GM18858 (cell line): ENCODE measurements at regions not wholly inside any gene's neighbourhood (a gene's known extent, or its start where the extent isn't known, plus 50 kb on each side); places are given as distances from the start of the nearest gene placed in this dataset.

Experiments used
- ATAC-seq: cut with Tn5 transposase; IDR thresholded peaks from one replicate; pipeline ENCODE4 v1.9.1; 2021; ENCODE audit not compliant: unreplicated experiment

DNA sequence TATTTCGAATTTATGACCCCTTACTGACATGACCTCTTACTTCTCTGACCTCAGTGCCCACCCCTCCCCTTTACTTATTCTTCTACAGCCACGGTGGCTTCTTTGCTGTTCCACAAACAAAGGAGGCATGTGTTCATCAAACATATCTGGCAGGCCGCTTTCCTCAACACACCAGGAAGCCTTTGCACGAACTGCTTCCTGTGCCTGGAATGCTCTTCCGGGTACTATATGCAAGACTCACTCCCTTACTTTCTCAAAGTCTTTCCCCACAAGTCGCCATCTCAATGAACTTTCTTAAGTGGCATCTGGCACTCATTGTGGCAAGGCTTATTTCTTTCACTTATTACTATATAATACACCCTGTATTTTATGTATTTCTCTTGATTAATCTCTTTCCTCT is 351.5 kb upstream of the DDX53 start:
- no peak for ATAC-seq

DNA sequence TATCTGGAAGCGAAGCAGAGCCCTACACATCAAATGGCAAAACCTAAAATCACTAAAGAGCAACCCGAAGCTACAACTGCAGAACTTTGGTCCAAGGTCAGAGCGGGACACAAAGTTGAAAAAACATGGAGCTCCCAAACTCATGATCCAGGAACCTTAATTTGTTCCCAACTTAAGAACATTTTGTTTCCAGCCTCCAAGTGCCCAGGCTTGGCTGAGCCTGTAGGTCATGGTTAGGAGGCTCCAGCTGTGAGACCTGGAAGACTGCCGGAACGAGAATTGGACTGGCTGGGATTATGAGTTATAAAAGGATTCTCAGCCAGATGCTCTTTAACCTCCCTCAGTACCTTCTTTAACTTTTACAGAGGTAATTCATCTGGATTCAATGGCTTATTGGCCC is 349.1 kb upstream of the DDX53 start:
- no peak for ATAC-seq

DNA sequence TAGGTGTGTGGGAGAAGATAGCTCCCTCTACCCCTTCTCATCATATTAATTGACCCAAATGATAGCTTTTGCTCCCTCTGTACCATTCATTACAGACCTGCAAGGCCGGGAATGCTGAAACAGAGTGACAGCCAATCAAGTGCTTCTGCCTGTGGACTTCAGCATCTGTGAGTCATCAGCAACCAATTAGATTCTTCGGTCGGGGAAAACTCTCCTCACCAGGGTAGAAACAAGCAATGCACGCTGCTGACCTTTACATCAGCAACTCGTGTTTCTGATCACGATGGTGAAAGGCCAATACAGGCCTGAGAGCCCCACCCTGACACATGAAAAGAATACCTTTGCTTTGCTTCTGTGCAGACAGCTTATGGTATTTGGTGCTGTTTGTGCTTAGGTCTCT is 347.2 kb upstream of the DDX53 start:
- no peak for ATAC-seq

DNA sequence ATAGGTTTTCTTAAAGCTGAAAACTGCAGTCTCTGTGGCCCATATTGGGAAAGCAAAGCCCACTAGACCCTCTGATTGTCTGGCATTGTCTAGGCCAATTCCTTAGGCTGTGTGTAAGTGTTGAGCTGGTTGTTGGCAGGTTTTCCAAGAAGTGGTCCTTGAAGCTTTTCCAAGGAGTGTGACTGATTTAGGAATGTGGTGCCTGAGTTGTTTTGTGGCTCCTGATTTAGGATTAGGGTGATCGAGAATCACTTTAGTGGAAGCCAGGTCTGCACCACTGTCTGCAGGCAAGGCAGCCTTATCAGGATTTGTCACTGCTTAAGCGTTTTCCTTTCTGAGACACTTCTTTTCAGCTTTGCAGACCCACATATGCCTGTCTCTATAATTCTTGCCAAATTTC is 339.0 kb upstream of the DDX53 start:
- no peak for ATAC-seq

DNA sequence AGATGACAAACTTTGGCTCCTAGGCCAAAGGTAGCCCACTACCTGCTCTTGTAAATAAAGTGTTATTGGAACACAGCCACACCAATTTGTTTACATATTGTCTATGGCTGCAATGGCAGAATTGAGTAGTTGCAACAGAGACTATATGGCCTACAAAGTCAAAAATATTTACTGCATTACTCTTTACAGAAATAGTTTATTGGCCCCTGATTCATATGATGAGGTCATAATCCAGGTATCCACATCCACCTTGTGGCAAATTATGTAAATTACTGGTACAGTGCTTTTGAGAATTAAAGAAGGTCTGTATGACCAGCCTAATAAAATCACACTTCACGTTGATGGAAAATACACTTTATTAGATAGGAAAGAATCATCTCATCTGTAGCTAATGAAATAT is 337.0 kb upstream of the DDX53 start:
- ATAC-seq = no peak

DNA sequence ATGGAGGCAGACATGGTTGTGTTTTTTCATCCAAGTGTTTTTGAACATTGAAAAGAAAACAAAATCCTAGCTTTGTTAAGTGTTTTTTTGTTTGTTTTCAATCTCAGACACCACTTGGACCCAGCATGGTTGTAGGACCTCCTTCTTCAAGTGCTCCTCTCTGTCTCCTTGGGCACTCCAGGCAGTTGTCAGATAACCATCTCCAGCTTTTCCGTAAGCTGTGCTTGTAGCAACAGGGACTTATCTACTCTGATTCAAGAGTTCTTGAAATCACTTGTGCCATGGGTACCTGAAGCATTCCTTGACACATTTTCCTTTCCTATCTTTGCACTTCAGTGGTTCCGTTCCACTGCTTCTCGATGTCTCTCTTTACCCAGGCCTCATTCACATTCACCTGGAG is 334.9 kb upstream of the DDX53 start:
- no peak for ATAC-seq

DNA sequence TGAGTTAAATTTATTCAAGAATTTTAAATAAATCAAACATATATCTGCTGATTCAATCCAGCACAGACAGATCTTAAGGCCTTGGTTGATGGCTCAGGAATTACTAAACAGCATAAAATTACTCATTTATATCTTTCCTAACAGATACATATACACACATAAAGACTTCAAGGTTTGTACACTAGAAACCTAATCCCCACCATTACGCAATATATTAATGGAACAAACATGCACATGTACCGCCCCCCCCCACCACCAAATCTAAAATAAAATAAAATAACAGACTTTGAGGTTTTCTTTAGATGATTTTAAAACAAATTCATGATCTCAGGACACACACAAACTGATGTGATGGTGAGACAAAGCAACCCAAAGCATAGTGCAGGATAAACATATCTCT is 333.9 kb upstream of the DDX53 start:
- no peak for ATAC-seq

DNA sequence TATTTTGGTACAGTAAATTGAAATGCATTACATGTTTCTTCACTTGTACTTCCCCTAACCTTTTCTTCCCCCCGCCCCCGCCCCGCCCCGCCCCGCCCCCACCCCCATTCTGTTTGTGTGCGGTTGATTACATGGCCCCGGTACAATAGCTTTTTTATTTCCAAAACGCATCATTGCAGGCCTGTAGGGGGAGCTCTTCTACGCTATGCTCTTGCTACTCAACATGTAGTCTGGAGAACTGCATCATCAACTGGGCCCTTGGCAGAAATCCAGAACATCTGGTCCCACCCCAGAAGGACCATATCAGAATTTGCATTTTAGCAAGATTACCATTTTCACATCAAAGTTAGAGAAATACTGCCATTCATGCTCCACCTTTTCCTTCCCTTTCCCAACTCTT is 333.3 kb upstream of the DDX53 start:
- peak; percentile 34 for ATAC-seq

DNA sequence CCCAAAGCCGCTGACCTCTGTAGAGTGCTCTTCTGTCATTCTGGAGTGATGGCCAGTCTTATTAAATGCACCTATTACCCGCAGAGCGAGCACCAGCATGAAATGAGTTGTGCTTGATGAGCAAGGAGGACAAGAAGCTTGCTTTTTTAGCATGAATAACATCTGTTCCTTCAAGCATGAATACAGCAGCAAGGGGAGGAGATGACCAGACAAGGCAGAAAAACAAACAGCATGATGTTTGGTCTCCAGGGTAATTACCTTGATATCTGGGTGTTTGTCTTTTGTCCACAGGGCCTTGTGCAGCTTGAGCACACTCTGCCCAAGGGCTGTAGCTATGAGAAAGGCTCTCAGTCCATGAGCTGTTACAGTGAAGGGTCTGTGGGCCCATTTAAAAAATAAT is 324.8 kb upstream of the DDX53 start:
- no peak for ATAC-seq

DNA sequence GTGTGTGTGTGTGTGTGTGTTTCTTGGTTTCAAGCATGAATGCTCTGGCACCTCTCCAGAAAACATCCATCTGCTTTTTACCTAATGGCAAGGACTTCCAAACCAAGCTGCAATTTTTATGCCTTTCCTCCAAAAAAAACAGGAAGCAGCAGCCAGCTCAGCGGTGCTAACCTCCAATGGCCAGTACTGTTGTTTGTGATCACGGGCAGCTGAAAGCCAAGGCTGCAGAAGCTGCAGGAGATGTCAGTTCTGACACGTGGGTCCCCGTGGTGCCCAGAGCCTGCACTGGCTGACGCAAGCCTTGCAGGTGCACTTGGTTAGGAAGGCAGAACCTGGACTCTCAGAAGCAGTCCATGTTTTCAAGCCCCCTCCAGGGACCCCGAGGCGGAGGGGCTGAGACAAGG is 313.6 kb upstream of the DDX53 start:
- ATAC-seq = no peak

DNA sequence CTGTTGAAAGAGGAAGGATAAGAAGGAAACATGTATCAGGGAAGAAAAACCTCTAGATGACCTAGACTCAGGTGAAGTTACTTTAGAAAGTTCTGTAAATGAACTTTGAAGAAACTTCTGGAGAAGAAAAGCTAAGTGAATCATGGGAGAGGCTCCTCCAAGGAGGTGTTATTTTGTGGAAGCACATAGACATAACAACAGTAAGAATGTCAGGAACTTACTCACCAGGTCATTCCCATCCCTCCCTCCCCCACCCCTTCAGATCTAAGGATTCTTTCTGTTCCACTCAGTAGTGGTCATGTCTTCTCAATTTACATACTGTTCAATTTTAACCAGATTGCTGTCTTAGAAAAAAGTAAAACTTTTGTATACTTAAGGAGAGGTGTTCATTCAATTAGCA is 310.5 kb upstream of the DDX53 start:
- no peak for ATAC-seq

DNA sequence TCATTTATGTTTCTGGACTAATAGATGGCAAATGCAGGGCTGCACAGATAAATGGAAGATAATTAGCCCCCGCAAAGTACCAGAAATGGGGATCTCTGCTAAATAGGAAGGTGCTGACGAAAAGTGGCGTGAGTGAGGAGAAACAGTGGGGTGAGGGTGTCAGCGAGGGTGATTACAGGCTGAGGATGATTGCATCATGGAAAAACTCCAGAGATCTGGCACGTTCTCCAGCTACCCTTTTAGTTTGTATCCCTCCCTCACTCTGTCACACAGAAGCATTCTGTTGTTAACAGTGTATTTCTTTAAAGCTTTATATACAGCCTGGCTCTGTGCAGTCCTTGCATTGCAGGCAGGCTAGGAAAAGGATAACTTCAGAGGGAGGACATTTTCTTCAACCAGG is 309.6 kb upstream of the DDX53 start:
- ATAC-seq = no peak

DNA sequence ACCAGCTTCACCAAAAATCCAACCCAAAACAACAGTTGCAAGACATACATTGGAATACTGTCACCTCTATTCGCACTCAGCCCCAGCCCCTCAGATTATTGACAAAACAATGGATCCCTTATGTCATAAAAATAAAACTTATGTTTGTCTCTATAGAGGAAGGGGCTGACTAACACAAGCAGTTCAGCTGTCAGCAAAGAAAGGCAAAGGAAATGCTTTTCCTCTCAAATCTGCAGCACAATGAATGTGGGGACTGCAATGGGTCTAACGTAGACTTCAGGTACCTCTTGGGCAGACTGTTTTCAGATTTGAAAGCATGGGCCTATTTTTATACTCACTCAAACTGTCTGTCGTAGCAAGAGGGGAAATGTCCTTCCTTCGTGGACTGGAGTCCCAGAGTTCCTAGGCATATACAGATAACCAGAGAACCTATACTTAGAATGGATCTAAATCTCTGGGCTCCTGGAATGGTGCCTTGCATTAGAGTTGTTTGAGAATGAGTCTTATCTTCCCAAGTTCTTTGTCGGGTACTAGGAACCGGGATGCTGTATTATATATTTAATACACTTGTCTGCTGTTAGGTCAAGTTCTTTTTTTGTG is 307.7 kb upstream of the DDX53 start:
- no peak for ATAC-seq

DNA sequence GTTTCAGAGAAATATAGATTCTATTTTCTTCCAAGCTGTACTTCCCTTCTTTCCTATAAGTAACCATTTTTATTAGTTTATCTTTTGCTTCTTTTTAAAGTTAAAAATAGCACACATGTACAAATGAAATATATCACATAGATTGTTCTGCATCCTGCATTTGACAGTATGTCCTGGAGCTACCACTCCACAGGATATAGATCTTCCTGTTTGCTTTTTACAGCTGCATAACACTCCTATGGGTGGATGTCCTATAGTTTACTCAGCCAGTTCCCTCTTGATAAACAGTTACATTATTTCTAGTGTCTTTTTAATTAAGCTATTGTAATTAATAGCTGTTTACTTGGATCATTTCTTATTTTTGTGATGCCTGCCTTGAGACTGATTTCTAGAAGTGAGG is 301.6 kb upstream of the DDX53 start:
- no peak for ATAC-seq

DNA sequence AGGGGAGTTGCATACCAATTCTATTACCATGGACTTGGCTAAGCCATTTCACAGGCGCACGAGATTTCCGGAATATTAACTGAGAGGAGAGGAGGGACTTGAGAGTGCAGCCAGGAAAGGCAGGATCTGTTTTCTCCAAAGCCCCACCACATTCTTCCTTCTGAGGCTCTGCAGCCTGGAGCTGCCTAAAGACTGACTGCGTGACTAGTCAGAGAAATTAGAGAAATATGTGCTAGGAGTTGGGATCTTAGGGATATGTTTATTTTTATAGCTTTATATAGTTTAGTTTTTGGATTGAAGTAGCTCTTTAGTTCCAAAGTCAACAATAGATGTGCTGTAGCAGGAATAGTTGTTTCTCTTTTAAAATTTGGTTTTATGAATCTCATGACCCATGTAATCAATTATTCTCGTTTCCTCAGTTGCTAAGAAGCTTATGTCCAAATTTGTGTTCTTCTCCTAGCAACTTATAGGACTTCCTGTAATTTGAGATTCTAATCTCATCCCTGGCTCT is 300.1 kb upstream of the DDX53 start:
- no peak for ATAC-seq

DNA sequence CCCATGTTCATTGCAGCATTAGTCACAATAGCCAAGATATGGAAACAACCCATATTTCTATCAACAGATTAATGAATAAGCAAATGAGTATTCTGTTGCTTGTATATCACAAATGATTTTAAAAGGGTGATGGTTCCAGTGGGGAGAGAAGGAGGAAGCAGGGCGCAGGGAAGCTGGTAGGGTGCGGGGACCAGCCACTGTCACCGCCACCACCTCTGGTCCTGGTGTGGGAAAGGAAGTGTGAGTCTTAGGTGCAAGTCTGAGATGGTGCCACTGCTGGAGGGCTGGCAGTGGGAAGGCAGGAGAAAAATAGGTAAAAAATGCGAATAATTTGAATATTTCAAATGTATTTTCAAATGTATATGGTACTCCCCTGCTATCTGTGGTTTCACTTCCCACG is 286.8 kb upstream of the DDX53 start:
- no peak for ATAC-seq

DNA sequence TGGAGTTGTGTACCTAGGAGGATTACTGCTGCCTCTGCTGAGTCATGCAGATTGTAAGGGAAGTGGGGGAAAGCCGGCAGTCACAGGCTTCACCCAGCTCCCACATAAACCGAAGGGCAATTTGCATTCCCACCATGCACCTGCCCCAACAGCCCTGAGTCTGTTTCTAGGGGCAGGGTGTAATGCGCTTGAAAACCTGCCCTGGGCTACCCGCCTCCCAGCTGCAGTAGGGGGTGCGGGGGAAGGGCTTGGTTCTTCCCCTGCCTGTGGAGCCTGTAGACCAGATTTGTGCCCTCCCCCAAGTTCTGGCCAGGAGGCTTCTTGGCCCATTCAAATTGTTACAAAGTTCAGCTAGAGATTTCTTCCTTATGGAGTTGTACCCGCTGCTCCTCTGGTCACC is 269.2 kb upstream of the DDX53 start:
- ATAC-seq = no peak

DNA sequence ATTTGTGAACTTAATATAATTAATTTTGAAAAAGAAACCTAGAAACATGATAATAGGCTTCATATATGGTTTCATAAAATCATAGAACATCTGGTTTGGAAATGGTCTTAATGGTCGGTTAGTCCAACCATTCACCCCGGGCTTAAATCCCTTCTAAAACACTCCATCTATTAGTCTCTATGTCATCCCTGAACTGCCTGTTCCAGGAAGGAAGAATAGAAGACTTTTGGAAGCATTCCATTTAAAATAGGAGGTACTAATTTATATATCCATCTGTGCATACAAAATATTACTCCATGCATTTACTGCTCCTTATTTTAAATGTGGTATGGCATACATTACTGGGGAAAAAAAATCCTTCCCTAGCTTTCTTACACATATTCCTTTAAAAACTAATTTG is 262.2 kb upstream of the DDX53 start:
- no peak for ATAC-seq

DNA sequence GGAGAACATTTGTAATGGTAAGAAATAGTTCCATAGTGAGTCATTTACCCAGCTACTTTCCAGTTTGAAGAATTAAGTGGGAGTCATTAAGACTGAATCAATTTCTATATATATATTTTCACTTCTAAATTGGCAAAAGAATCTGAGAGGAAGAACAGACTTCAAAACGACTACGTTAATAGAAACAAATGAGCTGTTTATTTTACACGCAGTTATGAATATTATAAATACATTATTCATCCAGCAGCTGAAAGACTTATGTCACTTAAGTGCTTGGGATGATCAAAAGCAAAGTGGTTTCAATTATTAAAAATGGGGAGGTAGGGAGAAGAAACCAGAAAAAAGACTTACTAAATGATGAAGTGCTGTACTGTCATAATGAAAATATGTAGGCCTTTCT is 260.5 kb upstream of the DDX53 start:
- no peak for ATAC-seq

DNA sequence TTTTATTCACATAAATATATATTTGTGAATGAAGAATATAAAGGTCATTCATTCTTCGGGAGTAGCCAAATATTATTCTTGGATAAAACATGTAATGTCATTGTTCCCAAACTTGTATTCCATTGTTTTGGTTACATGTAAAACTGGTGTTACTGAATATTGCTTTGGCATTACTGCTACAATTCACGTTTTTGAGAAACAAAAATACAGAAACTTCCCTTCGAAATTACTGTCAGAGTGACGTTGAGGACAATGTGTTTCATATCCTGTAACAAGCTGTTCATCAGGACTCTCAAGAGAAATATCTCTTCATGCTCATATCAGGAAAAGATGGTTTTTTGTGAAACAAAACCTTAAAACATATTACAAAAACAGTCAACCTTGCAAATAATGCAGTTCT is 258.9 kb upstream of the DDX53 start:
- no peak for ATAC-seq

DNA sequence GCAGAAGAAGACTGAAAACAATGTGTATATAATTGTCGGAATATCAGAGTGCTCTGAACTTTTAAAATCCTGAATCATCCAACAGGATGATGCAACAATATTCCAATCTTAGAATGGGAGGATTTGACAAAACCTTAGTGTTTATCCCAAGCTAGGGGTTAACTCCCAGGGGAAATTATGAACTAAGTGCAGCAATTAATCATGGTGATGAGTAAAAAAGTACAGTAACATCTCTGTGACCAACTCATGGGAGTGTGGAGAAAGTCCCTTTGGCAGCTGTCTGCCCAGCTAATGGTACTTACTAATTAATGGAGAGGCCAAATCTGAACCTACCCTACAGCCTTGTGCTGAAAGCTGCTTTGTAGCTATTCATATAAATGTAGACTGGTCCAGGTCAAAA is 257.6 kb upstream of the DDX53 start:
- no peak for ATAC-seq

DNA sequence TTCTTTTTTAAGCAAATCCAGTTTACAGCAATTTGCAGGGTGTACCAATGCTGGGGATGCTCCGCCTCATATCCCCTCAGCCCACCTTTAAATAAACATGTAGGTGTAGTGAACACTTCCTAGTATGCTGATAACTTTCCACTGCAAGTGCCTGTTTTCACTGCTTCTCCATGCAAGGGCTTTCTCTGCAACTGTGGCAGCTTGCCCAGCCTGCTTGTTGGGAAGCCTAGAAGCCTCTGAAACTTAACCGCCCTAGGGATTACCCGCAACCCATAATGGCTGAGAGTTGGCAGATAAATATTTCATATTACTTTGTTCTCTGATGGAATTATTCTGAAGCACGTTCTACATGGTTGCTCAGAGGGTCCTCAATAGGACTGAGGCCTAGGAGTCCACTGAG is 253.7 kb upstream of the DDX53 start:
- ATAC-seq = no peak

DNA sequence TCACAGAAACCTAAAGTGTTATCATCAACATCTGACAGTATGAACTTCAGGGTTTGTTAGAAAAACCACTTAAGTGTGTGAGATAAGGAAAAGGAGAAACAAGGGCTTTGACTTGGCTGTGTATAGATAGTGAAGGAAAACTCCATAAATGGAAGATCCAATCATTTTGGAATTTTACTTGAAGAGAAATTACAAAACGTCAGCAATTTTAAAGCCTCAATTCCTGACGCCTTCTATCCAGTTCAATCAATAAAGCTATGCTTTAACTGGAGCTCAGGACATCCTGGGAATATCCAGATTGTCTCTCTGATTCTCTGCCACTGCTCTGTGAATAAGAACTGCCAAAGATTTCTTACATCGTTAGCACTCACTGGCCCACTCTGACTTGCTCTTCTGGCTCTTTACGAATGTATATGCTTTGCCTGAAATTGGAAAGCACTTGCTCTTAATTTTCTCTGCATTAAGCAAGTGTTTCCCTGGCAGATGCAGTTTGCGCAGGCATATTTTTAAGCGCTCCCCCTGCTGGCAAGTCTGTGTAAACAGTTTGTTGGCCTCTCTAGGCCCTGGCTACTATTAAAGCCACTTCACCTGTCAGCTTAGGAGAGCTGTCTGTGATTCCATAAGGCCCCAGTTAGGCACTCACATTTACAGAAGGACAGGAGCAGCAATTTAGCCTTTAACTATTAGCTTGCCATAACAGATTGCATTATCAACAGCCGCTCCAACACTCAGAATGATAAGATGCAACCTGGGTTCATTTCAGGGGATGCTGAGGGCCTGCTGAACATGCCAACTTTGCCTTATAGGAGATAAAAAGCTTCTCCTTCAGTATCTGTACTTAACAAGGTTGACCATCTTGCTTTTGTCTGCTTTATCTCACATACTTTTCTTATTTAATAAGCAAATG is 251.4 kb upstream of the DDX53 start:
- ATAC-seq = peak; percentile 89
